RWPE2 (cell line): ENCODE measurements at regions not wholly inside any gene's neighbourhood (a gene's known extent, or its start where the extent isn't known, plus 50 kb on each side); places are given as distances from the start of the nearest gene placed in this dataset.

Source experiments
- ATAC-seq: fragments of 200-7000 bp; cut with Tn5 transposase; 3 replicates; pipeline ENCODE4 v1.9.1; 2021; ENCODE audit warnings: low read depth
- DNase-seq: peaks from one replicate; pipeline ENCODE4 v3.0.0-alpha.2; 2020; ENCODE audit warnings: low spot score
- H3K27ac ChIP-seq: fragments of 450-650 bp; 2 replicates; pipeline ENCODE4 v1.5.1; 2017; ENCODE audit warnings: mild to moderate bottlenecking; ENCODE audit not compliant: poor library complexity, severe bottlenecking
- H3K27me3 ChIP-seq: fragments of 250-450 bp; sonication (Bioruptor Pico); 2 replicates; pipeline ENCODE4 v1.5.1; 2021; ENCODE audit warnings: mild to moderate bottlenecking, moderate library complexity; ENCODE audit not compliant: insufficient read depth, poor library complexity, severe bottlenecking
- H3K36me3 ChIP-seq: fragments of 250-450 bp; sonication (Bioruptor Pico); 2 replicates; pipeline ENCODE4 v1.5.1; 2020; ENCODE audit warnings: low read depth, mild to moderate bottlenecking, moderate library complexity
- H3K4me1 ChIP-seq: fragments of 250-450 bp; sonication (Bioruptor Pico); 2 replicates; pipeline ENCODE4 v1.5.1; 2021; ENCODE audit warnings: mild to moderate bottlenecking, moderate library complexity; ENCODE audit not compliant: insufficient read depth, poor library complexity, severe bottlenecking
- H3K4me3 ChIP-seq: fragments of 250-450 bp; sonication (Bioruptor Pico); 2 replicates; pipeline ENCODE4 v1.5.1; 2021; ENCODE audit warnings: mild to moderate bottlenecking, moderate library complexity; ENCODE audit not compliant: severe bottlenecking
- H3K9me3 ChIP-seq: fragments of 250-450 bp; sonication (Bioruptor Pico); 2 replicates; pipeline ENCODE4 v1.5.1; 2021; ENCODE audit warnings: mild to moderate bottlenecking, moderate library complexity; ENCODE audit not compliant: severe bottlenecking
- TF ChIP-seq, protein P1 (sequence below): fragments of 450-650 bp; IDR thresholded peaks from one replicate; pipeline ENCODE4 v1.5.1; 2017; ENCODE audit warnings: mild to moderate bottlenecking, moderate library complexity; ENCODE audit not compliant: poor library complexity, severe bottlenecking

DNA sequence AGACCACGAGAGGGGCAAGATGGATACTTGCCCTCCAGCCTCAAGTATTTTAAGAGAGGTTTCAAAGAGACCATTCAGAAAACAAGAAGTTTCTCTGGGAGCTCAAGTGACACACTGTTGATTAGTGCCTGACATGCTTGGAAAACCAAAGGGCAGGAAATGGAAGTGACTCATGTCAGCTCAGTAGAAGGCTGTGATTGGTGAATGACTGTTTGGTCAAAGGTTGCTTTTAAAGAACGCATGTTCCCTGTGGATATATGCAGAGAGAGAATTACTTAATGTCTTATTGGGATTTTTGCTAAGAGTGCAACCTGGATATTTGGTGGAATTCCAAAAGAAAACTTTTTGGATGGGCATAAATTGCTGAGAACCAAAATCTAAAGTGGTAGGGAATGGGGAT is 549.9 kb downstream of the XIRP2 start:
- peak; percentile 21; the same call in 1 of the 3 replicates for ATAC-seq
- Histone ChIP-seq H3K9me3 (no peaks in the 10 kb centered on the region), H3K4me3 (no peak overlapping the region), H3K36me3 (no peaks in the 10 kb centered on the region), H3K4me1 (no peaks in the 10 kb centered on the region), H3K27me3 (no peaks in the 10 kb centered on the region), H3K27ac (no peak overlapping the region)
- TF ChIP-seq, protein P1, sequence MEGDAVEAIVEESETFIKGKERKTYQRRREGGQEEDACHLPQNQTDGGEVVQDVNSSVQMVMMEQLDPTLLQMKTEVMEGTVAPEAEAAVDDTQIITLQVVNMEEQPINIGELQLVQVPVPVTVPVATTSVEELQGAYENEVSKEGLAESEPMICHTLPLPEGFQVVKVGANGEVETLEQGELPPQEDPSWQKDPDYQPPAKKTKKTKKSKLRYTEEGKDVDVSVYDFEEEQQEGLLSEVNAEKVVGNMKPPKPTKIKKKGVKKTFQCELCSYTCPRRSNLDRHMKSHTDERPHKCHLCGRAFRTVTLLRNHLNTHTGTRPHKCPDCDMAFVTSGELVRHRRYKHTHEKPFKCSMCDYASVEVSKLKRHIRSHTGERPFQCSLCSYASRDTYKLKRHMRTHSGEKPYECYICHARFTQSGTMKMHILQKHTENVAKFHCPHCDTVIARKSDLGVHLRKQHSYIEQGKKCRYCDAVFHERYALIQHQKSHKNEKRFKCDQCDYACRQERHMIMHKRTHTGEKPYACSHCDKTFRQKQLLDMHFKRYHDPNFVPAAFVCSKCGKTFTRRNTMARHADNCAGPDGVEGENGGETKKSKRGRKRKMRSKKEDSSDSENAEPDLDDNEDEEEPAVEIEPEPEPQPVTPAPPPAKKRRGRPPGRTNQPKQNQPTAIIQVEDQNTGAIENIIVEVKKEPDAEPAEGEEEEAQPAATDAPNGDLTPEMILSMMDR = no peak
- no peak for DNase-seq

DNA sequence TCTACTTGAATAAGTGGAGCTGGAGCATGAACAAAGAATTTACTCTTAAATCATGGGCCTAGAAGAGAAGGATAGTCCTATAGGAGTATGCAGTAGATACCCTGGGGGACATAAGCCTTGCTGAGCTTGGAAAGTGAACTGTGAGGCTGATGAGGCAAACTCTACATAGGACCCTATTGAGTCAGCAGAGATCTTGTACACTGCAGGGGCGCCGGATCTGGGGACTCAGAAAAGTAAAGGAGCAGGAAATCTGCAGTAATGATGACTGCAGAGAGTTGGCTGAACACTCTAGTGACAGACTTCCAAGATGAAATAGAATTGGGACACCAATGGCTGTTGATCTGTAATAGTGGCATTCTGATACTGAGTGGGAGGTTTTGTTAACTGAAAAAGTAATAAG is 543.7 kb downstream of the XIRP2 start:
- no peak overlapping the region for H3K4me3 ChIP-seq
- TF ChIP-seq, protein P1 = no peak
- no peaks in the 10 kb centered on the region for H3K4me1 ChIP-seq
- no peaks in the 10 kb centered on the region for H3K36me3 ChIP-seq
- DNase-seq = no peak
- no peak overlapping the region for H3K27ac ChIP-seq
- no peaks in the 10 kb centered on the region for H3K9me3 ChIP-seq
- no peaks in the 10 kb centered on the region for H3K27me3 ChIP-seq
- ATAC-seq = no peak

DNA sequence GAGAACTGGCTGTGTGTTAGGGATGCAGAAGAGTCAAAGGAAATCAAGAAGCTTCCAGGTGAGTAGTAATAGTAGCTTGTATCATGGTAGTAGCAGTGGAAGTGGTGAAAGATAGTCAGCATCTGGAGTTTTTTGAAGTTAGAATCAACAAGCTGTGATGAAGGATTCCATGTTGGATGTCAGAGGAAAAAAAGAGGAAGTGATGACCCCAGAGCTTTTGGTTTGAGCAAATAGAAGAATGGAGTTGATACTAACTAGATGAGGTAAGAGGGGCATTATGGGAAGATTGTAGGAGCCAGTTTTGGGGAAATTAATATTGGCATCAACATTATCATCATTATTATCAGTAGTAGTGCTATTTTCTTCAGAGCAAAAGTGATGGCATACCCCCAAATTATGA is 542.2 kb downstream of the XIRP2 start:
- no peaks in the 10 kb centered on the region for H3K9me3 ChIP-seq
- no peak overlapping the region for H3K4me3 ChIP-seq
- ATAC-seq (no peak), DNase-seq (no peak)
- TF ChIP-seq, protein P1 = no peak
- H3K4me1 ChIP-seq = no peaks in the 10 kb centered on the region
- H3K36me3 ChIP-seq = no peaks in the 10 kb centered on the region
- no peak overlapping the region for H3K27ac ChIP-seq
- no peaks in the 10 kb centered on the region for H3K27me3 ChIP-seq

DNA sequence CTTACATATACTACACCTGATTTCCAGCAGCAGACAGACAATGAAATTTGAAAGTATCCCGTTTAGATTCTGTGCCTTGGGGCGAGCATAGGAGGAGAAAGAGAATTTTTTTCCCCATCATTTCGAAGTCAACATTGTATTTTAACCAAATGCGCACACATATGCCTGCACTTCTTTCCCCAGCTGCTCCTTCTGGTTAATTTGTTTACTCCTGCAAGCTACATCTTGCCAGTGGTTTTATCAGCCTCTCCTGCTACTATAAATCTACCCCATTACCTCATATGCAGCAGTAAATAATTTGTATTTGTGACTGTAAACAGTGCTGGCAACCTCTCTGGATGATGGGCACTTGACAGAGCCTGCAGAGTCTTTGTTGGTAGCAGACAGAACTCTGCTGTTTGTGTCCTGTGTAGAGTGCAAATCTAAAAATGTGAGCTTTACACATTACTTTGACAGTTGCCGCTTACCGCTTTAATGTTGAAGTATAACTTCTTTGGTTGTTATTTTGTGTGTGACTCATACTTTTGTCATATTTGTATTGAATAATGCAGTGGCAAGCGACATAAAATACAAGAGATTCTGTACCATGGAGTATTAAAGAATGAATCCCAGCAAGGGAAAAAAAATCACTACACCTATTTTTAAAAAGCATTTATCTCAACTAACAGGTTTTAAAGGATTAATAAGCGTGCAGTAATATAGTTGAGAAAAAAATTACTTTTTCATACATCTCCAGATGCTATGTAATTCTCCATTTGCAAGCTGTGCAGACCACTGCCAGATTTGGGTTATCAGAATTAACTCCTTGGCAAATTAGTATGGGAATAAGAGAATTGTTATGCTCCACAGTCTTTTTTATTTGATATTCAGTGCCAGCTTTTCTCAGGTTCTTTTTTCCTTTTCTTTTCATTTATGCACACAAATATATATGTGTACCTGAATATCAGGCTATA is 536.8 kb downstream of the XIRP2 start:
- H3K27ac ChIP-seq = no peak overlapping the region
- H3K36me3 ChIP-seq = no peaks in the 10 kb centered on the region
- H3K27me3 ChIP-seq = peaks cover 3% of the 10 kb centered on the region
- H3K4me3 ChIP-seq = no peak overlapping the region
- no peaks in the 10 kb centered on the region for H3K4me1 ChIP-seq
- H3K9me3 ChIP-seq = no peaks in the 10 kb centered on the region
- DNase-seq = no peak
- TF ChIP-seq, protein P1 = no peak
- ATAC-seq = no peak

DNA sequence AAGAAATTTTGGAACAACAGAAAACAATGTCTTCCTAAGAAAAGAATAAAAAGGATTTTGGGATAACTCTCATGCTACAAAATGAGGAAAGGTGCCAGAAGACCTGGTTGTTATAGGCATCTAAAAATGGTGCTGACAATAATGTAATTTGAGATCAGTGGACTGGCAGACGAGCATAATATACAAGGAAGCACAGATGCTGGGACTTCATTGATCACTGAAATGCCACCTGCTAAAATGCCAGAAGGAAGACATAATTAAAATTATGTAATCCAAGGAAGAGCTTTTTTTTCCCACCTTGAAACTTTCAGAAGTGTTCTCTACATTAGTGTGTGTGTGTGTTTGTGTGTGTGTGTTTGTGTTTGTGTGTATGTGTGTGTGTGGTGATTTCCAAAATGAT is 535.9 kb downstream of the XIRP2 start:
- Histone ChIP-seq H3K9me3 (no peaks in the 10 kb centered on the region), H3K4me1 (no peaks in the 10 kb centered on the region), H3K36me3 (no peaks in the 10 kb centered on the region), H3K27me3 (peaks cover 3% of the 10 kb centered on the region), H3K4me3 (no peak overlapping the region), H3K27ac (no peak overlapping the region)
- TF ChIP-seq, protein P1 = no peak
- ATAC-seq (no peak), DNase-seq (no peak)
